GM18873 (cell line): ENCODE measurements at regions not wholly inside any gene's neighbourhood (a gene's known extent, or its start where the extent isn't known, plus 50 kb on each side); places are given as distances from the start of the nearest gene placed in this dataset.
"Not testable (repeated sequence)": the region's sequence is repeated elsewhere in the genome, so short reads cannot be mapped to it uniquely, and the experiment has no call there.

ENCODE experiments used
- ATAC-seq: cut with Tn5 transposase; IDR thresholded peaks from one replicate; pipeline ENCODE4 v1.9.1; 2021; ENCODE audit warnings: mild to moderate bottlenecking, moderate library complexity, moderate number of reproducible peaks; ENCODE audit not compliant: unreplicated experiment, low FRiP score

DNA sequence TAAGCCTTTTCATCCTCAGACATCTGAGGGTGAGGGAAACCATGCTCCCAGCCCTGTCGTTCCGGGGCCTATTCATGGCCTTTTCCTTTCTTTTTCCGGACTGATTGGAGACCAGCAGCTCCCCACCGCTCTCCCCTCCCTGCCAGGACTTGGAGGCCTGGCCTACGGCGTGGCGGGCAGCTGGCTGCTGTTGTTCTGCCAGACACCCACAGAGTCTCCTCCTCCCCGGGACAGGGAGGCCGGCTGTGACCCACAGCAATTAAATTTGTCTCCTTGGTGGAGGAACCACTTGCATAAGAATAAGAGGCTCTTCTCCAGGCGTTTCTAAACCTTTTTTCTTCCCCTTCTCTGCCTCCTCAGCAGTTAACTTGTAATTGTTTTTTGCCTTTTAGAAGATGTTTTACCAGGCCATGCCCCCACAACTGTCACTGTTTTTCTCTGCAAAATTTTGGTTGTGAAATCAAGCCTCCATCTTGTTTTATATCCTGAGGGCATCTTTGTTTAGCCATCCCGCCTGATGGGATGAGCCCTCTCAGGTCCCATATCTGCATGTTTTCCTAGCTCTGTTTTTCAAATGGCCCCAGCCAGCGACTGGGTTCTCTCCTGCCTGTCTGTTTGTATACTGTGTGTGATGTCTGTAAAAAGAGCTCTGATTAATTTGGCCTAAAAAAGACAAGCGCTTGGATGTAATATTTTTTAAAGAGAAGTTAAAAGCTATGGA, 1060.0 kb upstream of the DDX18 start:
- ATAC-seq, result no peak

DNA sequence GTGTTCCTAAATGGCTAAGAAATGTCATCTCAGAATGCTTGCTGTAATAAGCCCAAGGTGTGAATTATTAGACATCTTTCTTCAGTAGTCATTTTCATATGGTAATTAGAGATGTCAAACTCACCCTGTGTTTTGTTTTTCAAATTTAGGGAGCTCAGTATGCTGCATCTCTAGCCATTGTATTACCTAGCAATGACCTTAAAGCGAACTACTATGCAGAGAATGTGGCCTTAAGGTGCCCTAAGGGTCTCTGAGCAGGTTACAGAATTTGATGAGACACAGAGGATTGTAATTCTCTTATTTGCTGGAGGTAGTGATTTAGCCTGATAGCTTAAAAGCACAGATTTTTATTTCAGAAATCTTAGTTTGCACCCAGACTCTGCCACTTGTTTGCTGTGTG, 1052.6 kb upstream of the DDX18 start:
- ATAC-seq, result no peak

DNA sequence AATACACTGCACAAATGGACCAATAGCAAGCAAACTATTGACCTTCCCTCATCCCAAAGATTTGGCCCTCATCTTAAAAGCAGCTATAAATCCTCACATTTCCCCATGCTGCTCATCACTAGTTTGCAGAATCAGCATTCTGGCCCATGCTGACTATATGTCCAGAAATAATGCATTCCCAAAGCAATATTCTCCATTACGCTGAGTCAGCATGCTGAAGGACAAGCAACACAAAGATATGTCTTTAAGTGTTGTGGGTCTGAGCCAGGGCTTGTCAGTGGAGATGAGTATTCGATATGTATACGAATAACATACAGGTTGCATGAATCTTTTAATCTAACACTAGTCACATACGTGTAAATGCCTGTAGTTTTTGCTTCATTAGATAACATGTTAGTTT, 1045.0 kb upstream of the DDX18 start:
- no peak for ATAC-seq

DNA sequence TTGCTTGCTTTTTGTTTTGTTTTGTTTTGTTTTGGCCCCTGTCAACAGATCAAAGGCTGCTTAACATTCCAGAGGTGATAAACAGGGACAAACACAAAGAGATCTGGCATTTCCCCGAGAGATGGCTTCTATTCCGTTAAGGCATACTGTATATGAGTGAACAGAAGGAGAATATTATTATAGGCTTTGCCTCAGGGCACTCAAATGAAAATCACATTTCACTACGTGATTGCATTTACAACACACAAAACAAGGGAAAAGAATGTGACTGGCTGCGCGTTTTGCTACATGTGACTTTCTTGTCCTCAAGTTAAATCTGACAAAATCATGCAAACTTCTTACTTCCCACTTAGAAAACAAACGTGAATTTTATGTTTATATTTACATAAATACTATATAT, 1037.9 kb upstream of the DDX18 start:
- no peak for ATAC-seq

DNA sequence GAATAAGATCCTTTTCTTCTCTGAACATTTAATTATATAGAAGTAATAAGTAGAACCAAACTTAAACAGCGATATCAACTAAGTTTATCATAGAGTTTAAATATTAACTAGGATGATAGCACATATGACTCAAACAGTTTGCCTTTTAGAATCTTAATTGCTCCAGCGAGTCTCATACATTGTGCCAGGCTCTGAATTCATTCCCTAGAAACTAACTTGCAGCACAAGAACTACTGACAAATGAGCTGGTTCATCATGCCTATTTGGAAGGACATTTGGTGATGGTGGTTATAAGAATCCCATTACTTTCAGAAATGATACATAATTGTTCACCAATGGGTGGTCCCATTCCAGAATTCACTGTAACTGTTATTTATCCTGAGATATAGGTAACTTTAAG, 1026.6 kb upstream of the DDX18 start:
- ATAC-seq, result no peak

DNA sequence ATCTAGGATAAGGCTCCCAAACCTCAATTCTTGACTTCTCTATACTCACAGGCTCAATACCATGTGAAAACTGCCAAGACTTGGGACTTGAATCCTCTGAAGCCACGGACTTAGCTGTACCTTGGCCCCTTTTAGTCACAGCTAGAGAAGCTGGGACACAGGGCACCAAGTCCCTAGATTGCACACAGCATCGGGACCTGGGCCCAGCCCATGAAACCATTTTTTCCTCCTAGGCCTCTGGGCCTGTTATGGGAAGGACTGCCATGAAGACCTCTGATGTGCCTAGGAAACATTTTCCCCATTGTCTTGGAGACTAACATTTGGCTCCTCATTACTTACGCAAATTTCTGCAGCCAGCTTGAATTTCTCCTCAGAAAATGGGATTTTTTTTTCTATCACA, 1011.8 kb upstream of the DDX18 start:
- no peak for ATAC-seq

DNA sequence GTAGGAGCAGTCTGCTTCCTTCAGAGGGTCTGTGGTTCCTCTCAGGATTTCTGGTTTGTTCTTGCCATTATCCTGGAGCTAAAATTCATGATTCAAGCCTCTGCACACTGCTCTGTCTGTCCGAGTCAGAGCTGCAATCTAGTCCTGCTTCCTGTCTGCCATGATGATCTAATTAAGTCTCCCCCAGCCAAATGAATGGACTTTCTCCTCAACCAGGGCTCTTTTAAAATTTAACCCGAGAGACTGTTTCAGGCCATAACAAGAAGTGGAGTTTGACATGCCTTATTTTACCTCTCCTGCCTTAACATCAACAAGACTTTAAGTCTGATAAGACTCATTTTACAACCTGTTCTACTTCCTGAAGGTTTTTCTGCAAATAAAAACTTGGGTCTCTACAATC, 1009.6 kb upstream of the DDX18 start:
- ATAC-seq, result no peak

DNA sequence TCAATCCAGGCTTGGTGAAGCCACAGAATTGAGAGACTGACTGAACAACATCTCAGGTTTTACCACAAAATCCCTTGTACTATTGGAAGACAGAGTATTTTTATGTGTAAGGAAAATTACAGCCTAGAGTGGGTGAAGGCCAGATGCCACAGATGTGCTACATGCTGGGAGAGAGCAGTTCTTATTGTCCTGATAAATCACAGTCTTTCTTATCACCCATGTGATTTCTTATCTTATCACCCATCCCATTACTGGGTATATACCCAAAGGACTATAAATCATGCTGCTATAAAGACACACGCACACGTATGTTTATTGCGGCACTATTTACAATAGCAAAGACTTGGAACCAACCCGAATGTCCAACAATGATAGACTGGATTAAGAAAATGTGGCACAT, 1008.0 kb upstream of the DDX18 start:
- not testable (repeated sequence) for ATAC-seq

DNA sequence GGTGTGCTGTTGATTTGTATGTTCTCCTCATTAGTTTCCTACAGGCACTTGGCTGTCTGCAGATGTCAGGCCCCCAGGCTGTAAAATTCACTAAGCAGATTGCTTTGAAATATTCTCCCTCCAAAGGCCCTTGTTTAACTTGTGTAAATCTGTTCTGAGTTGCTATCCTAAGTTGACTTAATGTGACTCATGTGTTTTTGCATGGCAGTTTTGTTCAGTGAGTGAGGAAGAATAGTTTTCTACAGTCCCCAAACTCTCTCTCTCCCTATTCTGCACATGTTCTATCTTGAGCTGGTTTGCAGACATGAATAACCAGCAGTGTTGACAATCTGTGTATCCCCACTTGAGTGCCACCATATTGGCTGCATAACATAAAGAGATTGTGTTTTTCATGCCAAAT, 1005.4 kb upstream of the DDX18 start:
- ATAC-seq, result no peak

DNA sequence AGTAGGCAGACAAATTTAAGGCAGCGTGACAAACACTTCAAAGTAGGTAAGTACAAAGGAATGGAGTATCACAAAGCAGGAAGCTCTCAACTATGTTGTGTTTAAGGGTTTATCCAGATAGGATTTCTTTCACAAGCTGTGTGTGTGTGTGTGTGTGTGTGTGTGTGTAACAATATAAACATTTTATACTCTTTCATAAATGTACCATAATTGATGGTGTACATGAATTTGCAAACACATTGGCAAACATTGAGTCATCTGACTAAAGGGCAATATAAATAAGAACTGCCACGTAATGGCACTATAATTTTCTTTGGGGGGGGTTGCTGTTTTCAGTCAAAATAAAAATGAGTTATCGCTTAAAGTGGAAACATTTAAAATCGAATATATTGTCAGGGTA, 1004.4 kb upstream of the DDX18 start:
- no peak for ATAC-seq

DNA sequence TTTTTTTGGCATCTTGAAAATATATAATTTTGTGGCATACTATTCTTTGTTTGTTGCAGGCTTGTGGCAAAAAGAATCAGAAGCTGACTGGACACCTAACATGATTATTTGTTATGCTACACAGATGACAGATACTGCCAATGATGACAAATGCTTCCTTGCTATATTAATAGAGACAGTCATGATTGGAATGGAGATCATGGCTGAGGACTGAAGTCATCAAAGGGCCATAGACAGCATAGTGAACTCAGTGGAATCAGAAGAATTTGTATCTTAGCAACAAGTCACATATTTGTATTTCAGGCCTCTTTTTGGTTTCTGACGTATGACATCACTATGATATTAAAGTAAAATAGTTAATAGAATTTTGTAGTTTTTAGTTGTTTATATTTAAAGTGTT, 1003.8 kb upstream of the DDX18 start:
- ATAC-seq, result no peak

DNA sequence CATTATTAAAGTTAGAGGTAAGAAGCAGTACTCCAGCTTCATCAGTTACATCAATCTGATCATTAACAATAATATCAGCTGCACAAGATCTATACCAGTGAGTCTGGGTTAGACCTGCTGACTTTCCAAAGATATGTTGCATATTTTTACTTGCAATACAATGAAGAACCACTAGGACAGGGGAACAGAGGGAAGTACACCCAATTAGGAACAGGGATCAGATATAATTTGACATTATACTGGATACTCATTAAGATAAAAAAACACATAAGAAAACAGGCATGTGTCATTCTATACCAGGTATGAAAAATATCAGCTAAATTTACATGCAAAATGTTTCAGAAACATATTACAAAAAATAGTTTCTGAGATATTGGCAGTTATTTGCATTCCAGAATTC, 995.1 kb upstream of the DDX18 start:
- ATAC-seq, result no peak

DNA sequence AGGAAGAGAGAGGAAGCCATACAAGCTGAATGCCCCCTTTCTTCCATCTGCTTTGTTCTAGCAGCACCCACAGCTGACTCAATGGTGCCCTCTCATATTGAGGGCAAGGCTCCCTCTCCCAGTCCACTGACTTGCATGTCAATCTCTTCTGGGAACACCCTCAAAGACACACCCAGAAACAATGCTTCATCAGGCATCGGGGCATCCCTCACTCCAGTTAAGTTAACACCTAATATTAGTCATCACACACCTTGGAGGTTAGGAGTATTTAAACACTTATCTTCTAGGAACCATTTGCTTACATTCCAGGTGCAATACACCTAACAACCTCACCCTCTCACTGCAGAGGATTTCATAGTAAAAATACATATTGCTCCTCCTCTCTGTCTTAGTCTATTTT, 993.5 kb upstream of the DDX18 start:
- no peak for ATAC-seq

DNA sequence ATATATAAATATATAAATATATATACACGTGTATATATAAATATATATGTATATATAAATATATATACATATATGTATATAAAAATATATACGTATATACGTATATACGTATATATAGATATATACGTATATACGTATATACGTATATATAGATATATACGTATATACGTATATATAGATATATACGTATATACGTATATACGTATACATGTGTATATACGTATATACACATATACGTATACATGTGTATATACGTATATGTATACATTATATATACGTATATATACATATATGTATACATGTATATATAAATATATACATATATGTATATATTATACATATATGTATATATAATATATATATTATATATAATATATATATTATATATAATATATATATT, 984.9 kb upstream of the DDX18 start:
- not testable (repeated sequence) for ATAC-seq

DNA sequence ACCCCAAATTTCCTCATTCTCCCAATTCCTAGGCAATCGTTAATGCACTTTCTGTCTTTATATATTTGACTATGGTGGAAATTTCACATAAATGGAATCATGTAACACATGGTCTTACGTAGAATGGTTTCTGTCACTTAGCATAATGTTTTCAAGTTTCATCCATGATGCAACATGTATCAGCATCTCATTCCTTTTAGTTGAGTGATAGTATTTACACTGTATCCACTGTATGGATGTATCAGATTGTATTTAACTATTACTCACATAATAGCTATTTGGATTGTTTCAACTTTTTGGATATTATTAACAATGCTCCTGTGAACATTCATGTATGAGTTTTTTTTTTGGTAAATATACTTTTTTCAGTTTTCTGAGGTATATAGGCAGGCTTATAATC, 982.3 kb upstream of the DDX18 start:
- ATAC-seq, result no peak

DNA sequence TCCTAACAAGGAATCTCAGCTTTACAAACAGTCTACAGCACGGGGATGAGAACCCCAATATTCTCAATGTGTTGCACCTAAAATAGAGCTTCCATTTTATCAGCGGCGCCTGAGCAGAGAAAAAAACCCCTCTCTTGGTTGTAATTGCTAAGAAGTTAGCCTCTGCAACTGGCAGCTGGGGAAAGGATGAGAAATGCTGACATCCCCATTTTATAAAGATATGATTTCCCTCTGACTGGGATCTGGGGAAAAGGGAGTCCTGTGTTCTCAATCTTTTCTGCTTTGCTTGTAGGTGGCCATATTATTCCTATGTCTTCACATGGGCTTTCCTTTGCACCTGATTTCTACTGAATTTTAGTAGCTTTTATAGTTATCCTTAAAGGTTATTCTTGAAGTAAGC, 981.4 kb upstream of the DDX18 start:
- no peak for ATAC-seq

DNA sequence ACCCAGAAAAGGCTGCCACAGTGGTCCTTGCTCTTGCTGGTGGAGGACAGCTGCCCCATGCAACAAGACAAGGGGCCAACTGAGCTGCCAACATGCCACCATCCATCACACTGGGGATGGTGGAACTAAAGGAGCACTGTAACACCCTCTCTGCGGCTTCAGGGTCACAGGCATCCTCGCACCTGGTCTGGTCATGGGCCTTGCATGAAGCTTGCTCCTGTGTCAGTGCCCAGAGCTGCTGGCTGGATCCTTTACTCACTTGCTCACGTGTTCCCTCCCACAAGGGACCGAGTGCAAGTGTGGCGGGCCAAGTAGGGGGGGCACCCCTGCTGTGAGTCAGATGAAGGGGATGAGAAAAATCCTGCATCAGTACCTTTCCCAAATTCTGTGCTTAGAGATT, 972.3 kb upstream of the DDX18 start:
- ATAC-seq, result no peak

DNA sequence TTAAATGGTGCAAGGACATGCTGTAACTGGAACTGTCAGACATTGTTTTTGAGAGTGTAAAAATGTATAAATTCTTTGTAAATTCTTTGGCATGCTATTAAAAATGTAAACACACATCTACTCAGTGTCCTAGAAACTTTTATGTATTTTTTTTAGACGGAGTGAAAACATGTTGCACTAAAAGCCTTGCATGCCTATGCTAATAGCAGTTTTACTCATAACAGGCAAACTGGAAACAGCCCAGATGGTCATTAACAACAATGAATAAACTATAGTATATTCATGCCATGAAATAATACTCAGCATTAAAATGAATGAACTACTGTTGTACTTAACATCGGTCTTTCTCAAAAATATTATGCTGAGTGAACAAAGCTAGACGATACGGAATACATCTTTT, 954.8 kb upstream of the DDX18 start:
- ATAC-seq, result no peak

DNA sequence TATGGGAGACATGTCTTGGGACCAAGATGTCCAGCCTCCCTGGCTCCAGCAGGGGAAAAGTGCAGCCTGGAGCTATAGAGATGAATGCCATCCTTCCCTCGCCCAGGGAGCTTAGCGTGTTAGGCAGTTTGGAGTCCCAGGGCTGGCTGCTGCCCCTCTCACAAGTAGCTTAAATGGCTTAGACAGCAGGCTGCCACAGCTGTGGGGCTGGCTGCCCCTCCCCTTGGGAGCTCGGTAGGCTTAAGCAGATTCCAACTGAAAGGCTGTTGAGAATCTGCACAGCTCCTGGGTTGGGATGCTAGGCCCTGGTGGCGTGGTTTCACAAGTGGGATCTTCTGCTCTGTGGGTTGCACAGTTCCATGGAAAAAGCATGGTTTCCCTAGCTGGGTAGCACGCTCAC, 940.5 kb upstream of the DDX18 start:
- ATAC-seq, result no peak

DNA sequence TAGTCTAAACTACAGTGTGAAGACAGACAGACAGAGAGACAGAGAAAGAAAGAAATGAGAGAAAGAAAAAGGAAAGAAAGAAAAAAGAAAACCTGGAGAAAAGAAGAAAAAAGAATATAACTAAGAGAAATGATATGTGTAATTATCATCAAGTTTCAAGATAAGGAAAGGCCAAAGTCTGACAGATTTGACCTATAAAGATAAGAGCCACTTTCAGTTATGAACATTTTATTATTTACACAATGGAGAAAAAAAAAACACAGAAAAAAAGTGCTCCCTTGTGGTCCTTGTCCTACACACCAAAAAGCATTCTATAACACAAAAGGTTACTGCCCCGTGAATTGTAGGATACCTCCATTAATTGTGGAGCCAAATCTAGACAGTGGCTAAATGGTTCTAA, 937.2 kb upstream of the DDX18 start:
- no peak for ATAC-seq

DNA sequence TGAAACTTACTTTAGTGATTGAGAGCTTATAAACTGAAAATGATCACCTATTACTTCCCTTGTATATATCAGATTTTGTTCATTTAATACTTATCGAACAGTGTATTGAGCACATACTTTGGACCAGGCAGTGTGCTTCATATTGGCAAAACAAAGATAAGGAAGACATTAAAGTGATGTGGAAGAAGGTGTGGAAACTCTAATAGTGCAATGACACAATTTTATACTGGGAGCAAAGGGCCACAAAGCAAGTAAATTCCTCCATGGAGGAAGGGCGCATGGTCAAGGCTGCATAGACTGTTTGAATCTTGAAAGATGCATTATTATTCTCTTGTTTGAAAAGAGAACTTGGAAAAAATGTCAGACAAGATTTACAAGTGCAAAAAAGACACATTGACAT, 936.5 kb upstream of the DDX18 start:
- ATAC-seq, result no peak

DNA sequence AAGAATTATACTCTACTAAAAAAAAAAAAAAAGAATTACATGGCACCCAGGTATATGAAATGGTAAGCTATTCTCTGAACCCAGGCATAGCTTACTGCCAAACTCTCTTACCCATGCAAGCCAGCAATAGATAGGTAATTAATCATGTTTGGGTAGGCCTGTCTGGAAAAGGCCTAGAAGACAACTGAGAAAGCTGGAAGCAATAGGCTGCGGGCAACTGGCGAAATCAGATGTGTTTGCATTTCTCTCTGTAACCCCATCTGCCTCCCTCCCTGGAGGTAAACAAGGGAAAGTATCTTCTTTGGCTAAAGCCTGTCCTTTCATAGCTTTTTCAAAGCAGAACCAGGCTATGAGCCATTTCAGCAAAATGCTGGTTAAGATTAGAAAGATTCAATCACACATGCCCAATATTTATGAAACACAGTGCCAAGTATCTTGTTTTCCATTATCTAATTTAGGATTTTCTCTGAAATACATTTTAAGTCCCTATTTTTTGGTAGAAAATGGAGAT, 934.8 kb upstream of the DDX18 start:
- ATAC-seq, result no peak

DNA sequence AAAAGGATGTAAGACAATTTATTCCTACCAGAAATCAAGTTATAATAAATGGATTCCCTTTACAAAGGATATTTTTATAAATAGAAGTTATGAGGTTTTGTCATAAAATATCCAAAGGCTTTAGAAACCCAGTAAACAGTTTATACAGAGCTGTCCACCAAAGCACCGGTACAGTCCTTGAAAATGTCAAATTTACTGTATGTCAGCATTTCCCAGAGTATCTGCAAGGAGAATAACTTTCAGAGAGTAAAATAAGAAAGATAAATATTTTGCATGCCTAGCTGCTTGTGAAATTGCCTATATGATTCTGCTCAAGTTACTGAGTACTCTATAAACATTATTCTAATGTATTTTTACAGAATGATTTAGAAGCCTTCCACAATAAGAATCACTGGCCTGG, 923.3 kb upstream of the DDX18 start:
- no peak for ATAC-seq
